NCI-H69 (cell line): ENCODE measurements at regions not wholly inside any gene's neighbourhood (a gene's known extent, or its start where the extent isn't known, plus 50 kb on each side); places are given as distances from the start of the nearest gene placed in this dataset.
"Not testable (repeated sequence)": the region's sequence is repeated elsewhere in the genome, so short reads cannot be mapped to it uniquely, and the experiment has no call there.

Experiments
- DNase-seq: peaks from one replicate; lab custom pipeline; 2025; lab: John Stamatoyannopoulos, UW

DNA sequence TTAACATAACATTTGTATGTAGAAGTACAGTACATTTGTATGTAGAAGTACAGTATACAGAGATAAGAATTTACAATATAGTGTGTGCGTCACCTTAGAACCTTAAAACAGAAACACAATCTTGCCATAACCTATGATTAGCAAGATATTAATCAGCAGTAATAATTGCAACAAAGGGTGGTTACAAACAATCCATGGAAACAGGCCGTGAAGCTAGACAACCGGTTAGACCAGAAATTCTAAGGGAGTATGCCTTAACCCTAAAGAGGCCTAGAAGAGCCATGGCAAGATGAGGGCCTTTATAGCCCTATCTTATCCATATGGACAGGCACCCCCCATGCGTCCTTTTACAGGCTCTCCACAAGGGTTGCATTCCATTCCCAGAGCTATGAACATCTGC, 605.9 kb downstream of the KCNT2 start:
- not testable (repeated sequence) for DNase-seq

DNA sequence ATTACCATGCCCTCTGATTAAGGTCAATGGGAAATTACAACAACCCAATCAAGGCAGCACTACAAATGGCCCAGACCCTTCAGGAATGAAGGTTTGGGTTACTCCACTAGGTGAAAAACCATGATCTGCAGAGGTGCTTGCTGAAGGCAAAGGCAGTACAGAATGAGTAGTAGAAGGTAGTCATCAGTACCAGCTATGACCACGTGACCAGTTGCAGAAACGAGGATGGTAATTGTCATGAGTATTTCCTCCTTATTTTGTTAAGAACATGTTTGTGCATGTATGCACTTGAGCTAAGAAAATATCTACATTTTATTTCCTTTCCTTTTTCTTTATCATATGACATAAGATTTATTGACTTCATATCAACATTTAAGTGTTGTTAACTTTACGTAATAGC, 607.1 kb downstream of the KCNT2 start:
- DNase-seq: no peak

DNA sequence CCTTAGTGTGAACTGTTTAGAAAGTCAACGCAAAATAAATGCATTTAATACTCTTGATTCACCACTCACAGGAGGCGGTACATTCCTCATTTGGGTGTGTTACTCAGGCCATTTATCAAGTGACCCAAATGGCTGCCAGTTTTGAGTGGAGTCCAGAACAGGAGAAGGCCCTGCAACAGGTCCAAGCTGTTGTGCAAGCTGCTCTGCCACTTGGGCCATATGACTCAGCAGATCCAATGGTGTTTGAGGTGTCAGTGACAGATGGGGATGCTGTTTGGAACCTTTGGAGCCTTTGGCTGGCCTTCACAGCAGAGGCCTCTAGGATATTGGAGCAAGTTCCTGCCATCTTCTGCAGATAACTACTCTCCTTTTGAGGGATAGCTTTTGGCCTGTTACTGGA, 609.2 kb downstream of the KCNT2 start:
- DNase-seq: no peak

DNA sequence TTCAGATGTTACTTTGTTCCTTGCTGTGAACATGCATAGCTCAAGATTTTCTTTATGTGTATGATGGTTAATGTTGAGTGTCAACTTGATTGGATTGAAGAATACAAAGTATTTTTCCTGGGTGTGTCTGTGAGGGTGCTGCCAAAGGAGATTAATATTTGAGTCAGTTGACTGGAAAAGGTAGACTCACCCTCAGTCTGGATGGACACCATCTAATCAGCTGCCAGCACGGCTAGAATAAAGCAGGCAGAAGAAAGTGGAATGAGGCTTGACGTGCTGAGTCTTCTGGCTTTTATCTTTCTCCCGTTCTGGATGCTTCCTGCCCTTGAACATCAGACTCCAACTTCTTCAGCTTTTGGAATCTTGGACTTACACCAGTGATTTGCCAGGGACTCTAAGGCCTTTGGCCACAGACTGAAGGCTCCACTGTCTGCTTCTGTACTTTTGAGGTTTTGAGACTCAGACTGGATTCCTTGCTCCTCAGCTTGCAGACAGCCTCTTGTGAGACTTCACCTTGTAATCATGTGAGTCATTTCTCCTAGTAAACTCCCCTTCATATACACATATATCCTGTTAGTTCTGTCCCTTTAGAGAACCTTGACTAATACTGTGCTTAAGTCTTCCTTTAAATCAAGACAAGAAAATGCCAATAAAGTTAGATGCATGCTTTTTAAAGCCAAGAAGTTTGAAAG, 626.6 kb downstream of the KCNT2 start:
- DNase-seq: no peak

DNA sequence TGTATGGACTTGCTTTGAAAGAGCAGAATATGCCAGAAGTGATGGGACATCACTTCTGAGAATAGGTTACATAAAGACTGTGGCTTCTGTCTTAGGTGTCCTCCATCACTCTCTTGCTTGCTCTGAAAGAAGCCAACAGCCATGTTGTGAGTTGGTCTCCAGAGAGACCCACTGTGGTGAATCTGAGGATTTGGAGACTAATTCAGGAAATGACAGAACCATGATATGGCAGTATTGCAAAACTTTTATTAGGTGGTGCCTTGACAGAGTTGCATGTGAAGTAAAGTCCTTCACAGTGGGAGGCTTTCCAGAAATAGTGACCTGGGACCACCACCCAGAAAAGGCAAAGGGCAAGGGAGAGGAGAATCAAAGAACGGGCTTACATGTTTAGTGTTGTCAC, 628.6 kb downstream of the KCNT2 start:
- no peak for DNase-seq

DNA sequence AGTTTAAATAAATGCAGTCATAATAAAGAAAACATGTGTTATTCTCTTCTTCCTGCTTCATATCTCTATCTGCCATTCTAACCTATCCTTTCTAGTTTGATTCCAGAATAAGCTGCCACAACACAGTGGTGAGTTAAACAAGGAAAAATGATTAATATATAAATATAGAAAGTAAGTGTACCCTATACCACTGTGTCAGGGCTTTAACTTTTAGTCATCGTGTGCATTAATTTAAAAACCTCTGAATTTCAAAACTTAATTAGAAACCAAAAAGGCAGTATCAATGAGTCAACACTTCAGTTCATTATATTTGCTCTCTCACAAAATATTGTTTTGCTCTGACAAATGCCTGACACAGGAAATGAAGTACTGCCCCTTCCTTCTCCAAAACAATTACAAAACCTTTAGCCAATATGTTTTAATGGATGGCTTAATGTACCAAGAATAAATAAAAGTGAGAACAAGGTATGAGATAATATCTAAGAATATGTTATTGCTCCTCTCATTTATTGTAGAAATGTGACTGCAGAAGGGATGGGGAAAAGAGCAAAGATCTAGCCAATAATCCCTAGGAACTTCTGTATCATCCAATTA, 634.8 kb downstream of the KCNT2 start:
- peak; percentile 14 for DNase-seq

DNA sequence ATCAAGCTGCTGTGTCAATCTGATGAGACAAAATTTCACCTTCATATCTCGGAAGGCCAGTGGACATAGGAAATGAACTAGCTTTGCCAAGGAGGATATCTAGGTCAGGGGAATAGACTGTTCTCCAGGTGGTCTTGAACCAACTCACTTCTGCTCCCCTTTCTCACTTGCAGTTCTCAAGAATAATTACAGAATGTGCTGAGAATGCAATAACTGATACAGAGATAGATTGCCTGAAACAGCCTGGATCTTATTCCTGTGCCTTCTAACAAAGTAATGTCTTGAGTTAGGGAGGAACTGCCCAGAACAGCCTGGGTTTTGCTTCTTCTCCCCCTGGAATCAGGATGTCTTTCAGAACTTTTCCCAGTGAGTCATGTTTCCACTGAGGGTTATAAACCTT, 636.7 kb downstream of the KCNT2 start:
- DNase-seq: no peak

DNA sequence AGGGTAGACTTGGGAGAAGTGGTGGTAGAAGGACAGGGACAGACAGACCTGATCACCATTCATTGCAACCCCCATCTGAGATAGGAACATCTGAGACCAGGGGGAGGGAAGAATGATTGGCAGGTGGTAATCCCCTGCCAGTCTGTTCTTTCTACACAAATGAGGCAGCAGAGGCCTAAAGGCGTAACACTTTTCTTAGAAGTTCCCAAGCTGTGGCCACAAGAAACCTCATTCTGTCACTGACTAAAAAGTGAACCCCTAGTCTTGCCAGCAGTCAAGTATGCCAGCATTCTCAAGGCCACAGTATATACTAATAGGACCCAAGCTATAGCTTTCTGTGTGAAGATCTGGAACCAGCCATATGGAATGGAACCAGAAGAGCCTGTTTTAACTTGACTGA, 638.0 kb downstream of the KCNT2 start:
- no peak for DNase-seq

DNA sequence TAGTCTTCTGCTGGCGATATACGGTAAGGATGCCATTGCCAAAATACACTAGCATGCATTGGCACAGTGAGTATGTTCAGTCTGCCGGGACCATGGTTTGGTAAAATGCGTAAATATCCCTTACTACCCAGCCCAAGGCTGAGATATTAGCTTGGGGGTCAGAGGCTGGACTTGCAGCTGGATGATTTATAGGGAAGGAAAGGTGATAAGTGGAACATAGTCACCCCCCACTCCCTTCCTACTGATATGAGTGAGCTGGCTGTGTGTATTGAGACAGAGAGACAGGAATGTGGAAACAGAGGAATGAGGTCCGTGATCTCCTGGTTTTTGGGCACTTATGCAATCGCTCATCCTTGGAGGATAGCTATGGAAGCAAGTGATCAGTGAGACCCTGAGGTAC, 642.8 kb downstream of the KCNT2 start:
- no peak for DNase-seq

DNA sequence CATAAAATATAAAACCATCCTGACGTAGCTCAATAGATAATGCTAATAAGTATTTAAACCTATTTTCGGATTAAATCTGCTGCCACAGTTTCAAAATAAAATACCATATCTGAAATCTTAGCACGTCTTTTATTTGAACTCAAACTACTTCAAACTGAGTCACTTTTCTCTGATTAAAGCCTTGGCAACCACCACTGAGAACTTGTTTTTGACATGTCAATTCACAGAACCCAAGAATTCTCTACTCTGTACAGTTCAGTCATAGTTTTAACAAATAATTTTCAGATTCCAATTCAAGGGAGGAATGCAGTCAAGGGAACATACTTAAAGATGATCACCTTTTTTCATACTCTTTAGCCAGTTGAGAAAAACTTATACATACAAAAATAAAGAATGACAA, 643.2 kb downstream of the KCNT2 start:
- no peak for DNase-seq

DNA sequence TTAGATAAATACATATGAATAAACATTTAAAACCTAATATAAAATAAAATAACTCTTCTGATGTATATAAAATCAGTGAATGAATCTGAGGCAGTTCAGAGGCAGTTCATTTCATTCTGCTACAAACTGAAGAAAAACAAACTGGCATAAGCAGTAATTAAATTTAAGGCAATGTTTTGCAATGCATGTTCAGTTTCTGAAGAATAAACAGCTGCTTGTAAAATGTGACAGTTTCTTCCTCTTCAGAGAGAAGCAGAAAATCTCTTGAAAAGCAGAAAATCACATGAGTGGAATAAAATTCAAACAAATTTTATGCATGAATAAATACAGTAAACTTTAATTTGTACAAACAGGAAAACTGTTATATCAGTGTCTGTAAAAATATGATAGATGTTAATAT, 643.7 kb downstream of the KCNT2 start:
- no peak for DNase-seq

DNA sequence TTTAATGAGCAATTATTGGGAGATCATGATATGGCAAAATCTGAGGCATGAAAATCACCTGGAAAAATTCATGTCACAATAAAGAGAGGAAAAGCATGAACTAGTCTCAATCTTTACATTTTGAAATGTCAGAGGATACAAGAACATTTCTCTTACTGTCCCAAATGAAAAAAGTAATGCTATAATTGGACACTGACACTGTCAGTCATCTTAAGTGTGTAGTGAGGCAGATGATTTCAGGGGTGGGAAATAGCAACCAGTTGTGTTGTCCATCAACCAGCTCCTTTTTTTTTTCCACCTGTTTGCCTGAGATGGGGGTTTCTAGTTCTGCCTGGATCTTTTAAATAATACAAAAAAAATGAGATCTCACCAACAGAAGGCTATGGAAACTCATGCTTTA, 646.2 kb downstream of the KCNT2 start:
- no peak for DNase-seq

DNA sequence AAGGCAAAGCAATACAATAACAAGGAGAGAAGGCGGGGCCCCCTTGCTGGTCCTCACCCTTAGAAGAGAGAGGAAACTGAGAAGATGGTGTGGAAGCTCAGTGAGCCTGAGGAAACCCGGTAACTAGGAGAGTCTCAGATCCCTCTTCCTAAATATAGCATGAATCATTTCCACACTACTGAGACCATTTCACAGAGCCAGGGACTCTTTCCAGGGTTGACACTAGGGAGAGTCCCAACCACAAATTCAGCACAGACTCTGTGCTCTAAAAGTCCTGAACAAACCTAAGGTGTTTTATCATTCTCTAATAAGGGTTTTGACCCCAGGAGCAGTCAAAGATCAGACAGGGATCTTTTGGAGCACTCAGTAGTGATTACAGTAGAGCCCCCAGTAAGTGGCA, 647.7 kb downstream of the KCNT2 start:
- DNase-seq: no peak

DNA sequence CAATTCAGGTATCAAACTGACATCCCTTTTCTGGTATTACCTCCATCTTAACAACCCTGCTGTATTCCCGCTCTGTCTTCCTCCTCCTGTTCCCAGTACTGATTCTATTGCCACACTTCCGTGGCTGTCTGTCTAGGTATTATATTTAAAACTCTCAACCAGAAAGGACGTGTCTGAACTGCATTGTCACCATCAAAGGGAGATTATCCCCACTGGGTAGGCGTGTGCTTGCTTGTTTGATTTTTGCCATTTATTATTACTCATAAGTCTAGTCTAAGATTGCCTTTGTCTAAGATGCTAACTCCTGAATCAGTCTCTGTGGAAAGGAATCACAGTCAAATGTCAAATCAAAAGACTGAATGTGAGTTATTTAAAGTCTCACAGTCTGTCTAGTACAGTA, 650.1 kb downstream of the KCNT2 start:
- DNase-seq: peak; percentile 70

DNA sequence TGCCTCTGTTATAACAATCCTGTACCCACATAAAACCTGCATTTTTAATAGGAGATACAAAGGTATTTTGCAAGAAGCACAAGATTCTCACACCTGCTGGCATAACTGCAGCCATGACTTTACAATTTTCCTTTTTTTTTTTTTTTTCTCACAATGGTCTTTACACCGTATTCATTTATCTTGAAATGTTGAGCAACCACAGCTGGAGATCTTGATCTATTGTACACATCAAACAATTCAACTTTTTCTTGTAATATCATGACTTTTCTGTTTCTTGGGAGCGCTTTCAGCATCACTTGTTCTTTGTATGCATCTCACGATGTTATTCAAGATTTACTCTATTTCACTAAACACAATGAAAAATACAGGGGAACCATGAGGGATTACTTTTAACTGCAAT, 651.4 kb downstream of the KCNT2 start:
- no peak for DNase-seq

DNA sequence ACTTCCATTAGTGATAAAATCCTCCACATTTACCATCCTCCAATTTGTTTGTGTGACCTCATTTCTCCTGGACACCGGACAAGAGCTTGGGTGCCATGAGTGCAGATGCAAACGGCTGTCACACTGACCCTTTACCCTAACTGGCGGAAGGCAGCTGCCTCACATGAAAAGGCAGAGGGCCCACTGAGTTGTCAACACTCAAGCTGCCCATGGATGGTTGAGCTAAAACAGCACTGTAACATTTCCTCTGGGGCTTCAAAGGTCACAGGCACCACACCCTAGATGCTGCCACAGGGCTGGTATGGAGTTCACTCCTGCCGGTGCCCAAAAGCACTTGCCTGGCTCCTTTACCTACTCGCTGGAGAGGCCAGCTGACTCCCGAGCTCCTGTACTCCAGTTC, 653.4 kb downstream of the KCNT2 start:
- DNase-seq: no peak

DNA sequence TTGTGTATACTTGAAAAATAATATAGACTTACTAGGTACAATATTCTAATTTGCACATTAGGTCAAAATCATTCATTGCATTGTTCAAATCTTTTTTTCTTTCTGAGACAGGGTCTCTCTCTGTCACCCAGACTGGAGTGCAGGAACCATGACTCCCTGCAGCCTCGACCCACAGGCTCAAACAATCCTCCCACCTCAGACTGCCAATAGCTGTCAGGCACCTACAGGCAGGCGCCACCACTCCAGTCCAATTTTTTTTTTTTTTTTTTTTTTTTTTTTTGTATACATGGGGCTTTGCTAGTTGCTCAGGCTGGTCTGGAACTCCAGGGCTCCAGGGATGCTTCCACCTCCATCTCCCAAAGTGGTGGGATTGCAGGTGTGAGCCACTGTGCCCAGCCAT, 656.9 kb downstream of the KCNT2 start:
- DNase-seq: no peak

DNA sequence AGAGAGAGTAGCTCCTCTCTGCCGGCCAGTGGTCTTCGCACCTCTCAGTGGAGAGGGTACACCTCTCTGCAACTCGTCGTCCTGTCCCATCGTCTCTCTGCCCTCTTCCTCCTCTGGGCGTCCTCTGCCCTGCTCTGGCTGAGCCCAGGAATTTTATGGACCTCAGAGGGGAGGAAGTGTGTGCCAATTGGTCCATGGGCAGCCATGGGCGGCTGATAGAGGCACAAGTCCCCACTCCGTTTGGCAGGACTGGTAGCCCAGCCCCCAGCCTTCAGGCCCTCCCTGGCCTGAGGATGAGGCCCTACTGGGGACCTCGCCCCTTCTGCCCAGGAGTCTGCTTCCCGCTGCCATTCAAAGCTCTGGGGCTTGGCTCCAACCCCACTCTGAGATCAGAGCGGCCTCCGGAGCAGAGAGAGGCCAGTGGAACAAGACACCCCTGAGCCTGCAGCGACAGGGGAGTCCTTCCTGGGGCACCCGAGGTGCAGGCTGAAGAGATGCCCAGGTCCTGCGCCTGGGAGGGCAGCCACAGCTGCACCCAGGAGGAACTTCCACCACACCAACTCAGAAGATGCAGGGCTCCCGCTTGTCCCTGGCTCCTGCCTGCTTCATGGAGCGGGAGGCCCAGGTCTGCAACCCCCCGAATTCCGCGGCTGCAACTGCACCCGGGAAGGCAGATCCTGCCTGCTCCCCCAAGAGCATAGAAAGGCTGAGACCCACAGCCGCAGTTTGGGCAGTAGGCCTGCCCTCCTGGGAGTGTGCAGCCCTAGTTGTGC, 659.9 kb downstream of the KCNT2 start:
- no peak for DNase-seq

DNA sequence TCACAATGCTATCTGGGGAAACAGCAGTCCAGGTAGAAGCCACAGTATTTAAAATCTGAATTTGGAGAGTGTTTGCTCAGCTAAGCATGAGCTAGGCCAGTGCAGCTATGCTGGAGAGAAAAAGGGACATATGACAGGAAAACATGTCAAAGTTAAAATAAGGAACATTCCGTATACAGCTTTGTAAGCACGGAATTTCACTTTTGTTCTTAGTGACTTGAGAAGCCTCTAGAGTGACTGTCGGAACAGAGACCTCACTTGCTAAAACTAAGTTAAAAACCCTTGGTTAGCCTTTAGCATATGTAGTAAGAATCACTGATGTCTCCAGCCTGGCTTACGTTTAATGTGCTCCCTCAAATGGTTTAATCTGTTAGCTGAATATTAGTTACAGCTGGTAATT, 661.7 kb downstream of the KCNT2 start:
- no peak for DNase-seq

DNA sequence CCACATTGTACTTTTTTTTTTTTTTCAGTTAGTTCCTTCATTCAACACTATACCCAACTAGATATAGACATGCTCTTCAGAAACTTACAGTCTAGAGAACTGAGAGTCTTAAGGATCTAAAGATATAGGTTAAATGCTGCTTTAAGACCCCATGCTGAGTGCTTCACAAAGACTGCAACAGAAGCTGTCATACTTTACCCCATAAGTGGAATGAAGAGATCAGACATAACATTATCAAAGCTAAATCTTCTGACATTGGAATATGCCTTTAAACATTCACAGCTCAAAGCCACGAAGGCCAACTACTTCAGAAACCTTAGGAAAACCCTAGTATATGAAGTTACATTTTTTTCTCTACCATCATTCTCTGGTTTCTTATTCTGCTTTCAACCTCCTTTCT, 666.4 kb downstream of the KCNT2 start:
- DNase-seq: peak; percentile 30

DNA sequence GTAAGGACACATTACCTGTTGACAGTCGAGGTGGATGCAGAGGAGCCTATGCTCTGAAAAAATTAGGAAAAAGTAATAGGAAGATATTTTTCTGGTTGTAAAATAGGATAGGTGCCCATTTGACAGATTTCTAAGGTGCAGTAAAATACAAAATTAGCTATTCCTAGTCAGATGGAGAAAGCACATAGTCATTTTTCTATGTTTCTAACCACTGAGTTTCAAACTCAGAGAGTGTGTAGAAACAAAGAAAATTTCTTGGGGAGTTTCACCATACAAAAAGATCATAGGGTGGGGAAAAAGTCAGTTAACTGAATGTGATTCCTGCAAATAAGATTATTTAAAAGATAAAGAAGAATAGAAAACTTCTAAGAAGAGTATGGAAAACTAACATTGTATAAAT, 666.9 kb downstream of the KCNT2 start:
- no peak for DNase-seq

DNA sequence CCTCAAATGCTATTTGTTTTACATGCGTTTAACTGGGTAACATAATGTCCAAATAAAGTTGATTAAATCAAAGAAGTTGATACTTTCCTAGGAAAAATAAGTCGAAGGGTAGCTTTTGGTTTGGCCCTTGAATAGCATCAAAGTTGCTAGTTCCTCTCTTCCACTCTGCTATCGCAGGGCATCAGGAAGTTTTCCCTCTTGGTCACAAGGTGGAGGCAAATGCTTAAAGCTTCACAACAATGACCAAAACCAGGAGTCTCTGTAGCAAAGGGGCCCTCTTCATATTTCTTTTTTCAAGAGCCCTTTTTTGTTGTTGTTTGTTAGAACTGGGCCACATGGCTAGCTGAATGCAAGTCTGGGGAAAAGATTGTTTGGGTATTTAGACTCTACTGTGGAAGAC, 668.4 kb downstream of the KCNT2 start:
- peak; percentile 73 for DNase-seq

DNA sequence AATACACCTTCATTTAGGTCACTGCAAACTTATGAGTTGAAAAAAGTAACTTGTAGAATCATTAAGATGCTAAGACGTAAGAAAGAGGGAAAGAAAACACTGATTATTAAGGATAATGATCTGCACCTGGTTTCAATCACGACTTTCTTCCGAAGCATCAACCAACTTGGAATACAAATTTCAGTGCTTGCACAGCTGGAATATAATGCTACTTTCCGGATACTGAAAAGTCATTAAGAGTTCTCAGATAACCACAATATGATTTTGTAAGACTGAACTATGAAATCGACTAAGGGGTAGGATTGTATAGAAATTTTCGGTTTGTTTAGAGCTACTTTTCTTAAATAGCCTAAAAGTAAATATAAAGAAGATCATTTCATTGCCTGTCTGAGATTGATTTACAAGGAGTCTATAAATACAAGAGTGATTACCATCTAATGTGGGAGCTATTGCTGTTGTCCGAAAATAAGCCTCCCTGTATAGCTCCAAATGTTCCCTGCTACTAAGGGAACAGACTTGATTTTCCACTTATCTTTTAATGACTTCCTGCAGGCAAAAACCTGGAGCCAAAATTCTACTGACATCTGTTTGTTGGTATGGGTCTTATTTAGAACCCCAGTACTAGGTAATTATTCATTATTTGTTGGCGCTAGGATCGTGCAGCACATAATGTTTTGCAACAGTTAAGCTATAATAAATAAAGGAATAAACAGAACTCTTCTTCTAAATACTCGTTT, 673.3 kb downstream of the KCNT2 start:
- DNase-seq: peak; percentile 96
